Neural progenitor cell (in vitro differentiated cells): ENCODE measurements at regions not wholly inside any gene's neighbourhood (a gene's known extent, or its start where the extent isn't known, plus 50 kb on each side); places are given as distances from the start of the nearest gene placed in this dataset.

Experiments used
- EZH2 ChIP-seq: fragments of 200-600 bp; sonication (generic); IDR thresholded peaks from 2 replicates; pipeline ENCODE4 v1.6.1; 2017; ENCODE audit warnings: antibody characterized with exemption, mild to moderate bottlenecking, moderate library complexity
- EZH2phosphoT487 ChIP-seq: fragments of 200-600 bp; sonication (generic); IDR thresholded peaks from 2 replicates; pipeline ENCODE4 v1.6.1; 2017; ENCODE audit warnings: antibody characterized with exemption
- TF ChIP-seq, protein P1 (sequence below): fragments of 200-600 bp; sonication (generic); IDR thresholded peaks from 2 replicates; pipeline ENCODE4 v1.5.1; 2017; ENCODE audit warnings: antibody characterized with exemption, mild to moderate bottlenecking

DNA sequence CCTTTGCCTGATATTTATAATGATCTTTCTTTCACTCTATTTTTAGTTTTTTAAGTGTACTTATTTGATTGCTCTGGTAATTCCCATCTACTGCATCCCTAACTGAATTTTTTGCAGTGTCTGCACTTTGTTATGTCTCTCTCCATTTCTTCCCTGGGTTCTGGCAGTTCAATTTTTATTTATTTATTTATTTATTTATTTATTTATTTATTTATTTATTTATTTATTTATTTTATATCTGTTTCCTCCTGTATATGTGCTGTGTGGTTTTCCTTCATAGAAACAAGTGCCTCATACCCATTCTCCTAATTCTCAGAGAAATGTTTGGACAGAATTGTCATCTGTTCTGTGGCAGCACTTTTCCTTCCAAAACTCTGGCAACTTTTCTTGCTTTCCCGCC, 2370.8 kb upstream of the WWC1 start:
- TF ChIP-seq, protein P1, sequence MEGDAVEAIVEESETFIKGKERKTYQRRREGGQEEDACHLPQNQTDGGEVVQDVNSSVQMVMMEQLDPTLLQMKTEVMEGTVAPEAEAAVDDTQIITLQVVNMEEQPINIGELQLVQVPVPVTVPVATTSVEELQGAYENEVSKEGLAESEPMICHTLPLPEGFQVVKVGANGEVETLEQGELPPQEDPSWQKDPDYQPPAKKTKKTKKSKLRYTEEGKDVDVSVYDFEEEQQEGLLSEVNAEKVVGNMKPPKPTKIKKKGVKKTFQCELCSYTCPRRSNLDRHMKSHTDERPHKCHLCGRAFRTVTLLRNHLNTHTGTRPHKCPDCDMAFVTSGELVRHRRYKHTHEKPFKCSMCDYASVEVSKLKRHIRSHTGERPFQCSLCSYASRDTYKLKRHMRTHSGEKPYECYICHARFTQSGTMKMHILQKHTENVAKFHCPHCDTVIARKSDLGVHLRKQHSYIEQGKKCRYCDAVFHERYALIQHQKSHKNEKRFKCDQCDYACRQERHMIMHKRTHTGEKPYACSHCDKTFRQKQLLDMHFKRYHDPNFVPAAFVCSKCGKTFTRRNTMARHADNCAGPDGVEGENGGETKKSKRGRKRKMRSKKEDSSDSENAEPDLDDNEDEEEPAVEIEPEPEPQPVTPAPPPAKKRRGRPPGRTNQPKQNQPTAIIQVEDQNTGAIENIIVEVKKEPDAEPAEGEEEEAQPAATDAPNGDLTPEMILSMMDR = no peak
- TF ChIP-seq EZH2phosphoT487 (no peak), EZH2 (no peak)
